ENCODE measurements at regions not wholly inside any gene's neighbourhood (a gene's known extent, or its start where the extent isn't known, plus 50 kb on each side); places are given as distances from the start of the nearest gene placed in this dataset.

- TF ChIP-seq CTCF (IDR thresholded peaks at IDR 0.05; ENCODE audit: low read depth, low read length) = no peak
- peaks cover 11% of the 10 kb centered on the region for H3K27me3 ChIP-seq (ENCODE audit: insufficient read depth, low read depth, severe bottlenecking)
- no peaks in the 10 kb centered on the region for H3K9me3 ChIP-seq (ENCODE audit: severe bottlenecking)
- H3K36me3 ChIP-seq = no peaks in the 10 kb centered on the region
- DNase-seq = no peak
- no peak overlapping the region for H3K27ac ChIP-seq
- H3K4me3 ChIP-seq (ENCODE audit: low read depth, low read length) = no peak overlapping the region
Measured at GRCh38 chr16:73426433-73427160, 378.7 kb upstream of the ZFHX3 start.

DNA sequence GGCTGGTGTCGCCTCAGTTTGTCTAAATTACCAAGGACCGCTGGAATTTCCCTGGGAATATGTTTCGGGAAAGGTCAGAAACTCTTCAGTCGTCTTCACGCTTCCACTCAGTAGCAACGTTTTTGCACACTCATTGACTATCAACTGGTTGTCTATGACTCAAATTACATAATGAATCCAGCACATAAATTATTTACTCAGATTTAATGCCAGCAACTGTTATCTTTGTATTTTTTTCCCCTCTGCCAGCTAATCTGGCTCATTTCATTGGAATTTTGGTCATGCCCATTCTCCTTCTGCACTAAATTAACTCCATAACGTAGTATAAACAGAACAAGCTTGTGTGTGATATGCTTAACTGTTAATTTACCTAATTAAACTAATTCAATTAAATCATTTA lies 372.7 kb upstream of the ZFHX3 start:
- H3K27me3 ChIP-seq (ENCODE audit: insufficient read depth, low read depth, severe bottlenecking) = peaks cover 5% of the 10 kb centered on the region
- no peaks in the 10 kb centered on the region for H3K36me3 ChIP-seq
- H3K27ac ChIP-seq = no peak overlapping the region
- H3K4me3 ChIP-seq (ENCODE audit: low read depth, low read length) = no peak overlapping the region
- TF ChIP-seq CTCF (IDR thresholded peaks at IDR 0.05; ENCODE audit: low read depth, low read length) = no peak
- DNase-seq = no peak
- H3K9me3 ChIP-seq (ENCODE audit: severe bottlenecking) = no peaks in the 10 kb centered on the region

GRCh38 chr16:73420244-73420643 lies 372.3 kb upstream of the ZFHX3 start:
- no peak for TF ChIP-seq CTCF (IDR thresholded peaks at IDR 0.05; ENCODE audit: low read depth, low read length)

DNA sequence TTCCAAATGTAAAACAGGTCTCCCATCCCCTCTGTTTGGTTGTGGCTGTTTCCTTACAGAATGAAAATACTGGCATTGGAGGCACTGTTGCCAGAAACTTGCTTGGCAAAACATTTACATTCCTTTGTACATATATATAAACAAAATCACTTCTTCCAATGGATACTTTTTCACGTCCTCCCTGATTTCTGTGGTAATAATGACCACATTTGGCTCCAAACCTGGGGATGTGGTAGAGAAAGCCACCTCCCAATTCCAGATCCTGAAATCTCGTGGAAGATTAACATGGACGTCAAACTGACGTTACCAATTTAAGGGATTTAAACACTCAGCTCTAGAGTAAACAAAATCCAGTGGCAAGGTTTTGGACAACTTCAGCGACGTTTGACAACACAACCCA lies 370.8 kb upstream of the ZFHX3 start:
- Histone ChIP-seq H3K27ac (no peak overlapping the region), H3K9me3 (ENCODE audit: severe bottlenecking) (no peaks in the 10 kb centered on the region), H3K27me3 (ENCODE audit: insufficient read depth, low read depth, severe bottlenecking) (peaks cover 9% of the 10 kb centered on the region), H3K36me3 (no peaks in the 10 kb centered on the region), H3K4me3 (ENCODE audit: low read depth, low read length) (no peak overlapping the region)
- DNase-seq = no peak
- no peak for TF ChIP-seq CTCF (IDR thresholded peaks at IDR 0.05; ENCODE audit: low read depth, low read length)

More at GRCh38 chr16:73420244-73420643, 372.3 kb upstream of the ZFHX3 start:
- H3K4me3 ChIP-seq (ENCODE audit: low read depth, low read length) = no peak overlapping the region
- H3K27ac ChIP-seq = no peak overlapping the region
- H3K27me3 ChIP-seq (ENCODE audit: insufficient read depth, low read depth, severe bottlenecking) = peaks cover 5% of the 10 kb centered on the region
- no peak for DNase-seq
- no peaks in the 10 kb centered on the region for H3K36me3 ChIP-seq
- no peaks in the 10 kb centered on the region for H3K9me3 ChIP-seq (ENCODE audit: severe bottlenecking)

GRCh38 chr16:73418051-73418450 lies 370.1 kb upstream of the ZFHX3 start:
- H3K36me3 ChIP-seq = no peaks in the 10 kb centered on the region
- H3K9me3 ChIP-seq (ENCODE audit: severe bottlenecking) = no peaks in the 10 kb centered on the region
- no peak for DNase-seq
- no peak overlapping the region for H3K27ac ChIP-seq
- H3K27me3 ChIP-seq (ENCODE audit: insufficient read depth, low read depth, severe bottlenecking) = peaks cover 9% of the 10 kb centered on the region
- no peak for TF ChIP-seq CTCF (IDR thresholded peaks at IDR 0.05; ENCODE audit: low read depth, low read length)
- H3K4me3 ChIP-seq (ENCODE audit: low read depth, low read length) = no peak overlapping the region

- no peak for DNase-seq
- no peaks in the 10 kb centered on the region for H3K9me3 ChIP-seq (ENCODE audit: severe bottlenecking)
- no peak for TF ChIP-seq CTCF (IDR thresholded peaks at IDR 0.05; ENCODE audit: low read depth, low read length)
- H3K27ac ChIP-seq = no peak overlapping the region
- H3K36me3 ChIP-seq = no peaks in the 10 kb centered on the region
- H3K27me3 ChIP-seq (ENCODE audit: insufficient read depth, low read depth, severe bottlenecking) = peaks cover 17% of the 10 kb centered on the region
- H3K4me3 ChIP-seq (ENCODE audit: low read depth, low read length) = no peak overlapping the region
Measured at GRCh38 chr16:73415286-73415685, 367.4 kb upstream of the ZFHX3 start.
